Osteoblast (primary cell): ENCODE measurements at regions not wholly inside any gene's neighbourhood (a gene's known extent, or its start where the extent isn't known, plus 50 kb on each side); places are given as distances from the start of the nearest gene placed in this dataset.

Source experiments
- DNase-seq: peaks from one replicate; pipeline ENCODE4 v3.0.0; 2011; ENCODE audit warnings: low spot score, mixed read lengths; ENCODE audit not compliant: insufficient read length; ENCODE audit errors: missing footprints
- H2AFZ ChIP-seq: 2 replicates; pipeline ENCODE4 v1.6.0; 2011; ENCODE audit warnings: mild to moderate bottlenecking, low read length
- H3K27ac ChIP-seq: 2 replicates; pipeline ENCODE4 v1.5.1; 2011; ENCODE audit warnings: mild to moderate bottlenecking, low read depth, low read length, moderate library complexity
- H3K27me3 ChIP-seq: 2 replicates; pipeline ENCODE4 v1.6.0; 2012; ENCODE audit warnings: mild to moderate bottlenecking, control low read depth, inconsistent platforms, low read length, moderate library complexity; ENCODE audit not compliant: insufficient read depth
- H3K36me3 ChIP-seq: 2 replicates; pipeline ENCODE4 v1.5.1; 2011; ENCODE audit warnings: mild to moderate bottlenecking, low read length, control low read depth, moderate library complexity; ENCODE audit not compliant: insufficient read depth
- H3K4me1 ChIP-seq: 2 replicates; pipeline ENCODE4 v1.5.1; 2011; ENCODE audit warnings: mild to moderate bottlenecking, low read length, control low read depth, moderate library complexity; ENCODE audit not compliant: insufficient read depth
- H3K4me2 ChIP-seq: 2 replicates; pipeline ENCODE4 v1.6.0; 2011; ENCODE audit warnings: mild to moderate bottlenecking, low read length; ENCODE audit not compliant: insufficient read depth
- H3K4me3 ChIP-seq: fragments of 200-600 bp; sonication (generic); 3 replicates; pipeline ENCODE4 v1.5.1; 2012; ENCODE audit warnings: mild to moderate bottlenecking, low read length, inconsistent platforms; ENCODE audit not compliant: insufficient read depth
- H3K79me2 ChIP-seq: 2 replicates; pipeline ENCODE4 v1.6.0; 2012; ENCODE audit warnings: mild to moderate bottlenecking, low read length, control low read depth, inconsistent platforms; ENCODE audit not compliant: insufficient read depth
- H3K9me3 ChIP-seq: 2 replicates; pipeline ENCODE4 v1.5.1; 2011; ENCODE audit warnings: low read depth, low read length, control low read depth
- H4K20me1 ChIP-seq: 2 replicates; pipeline ENCODE4 v1.6.0; 2012; ENCODE audit warnings: mild to moderate bottlenecking, low read length, control low read depth; ENCODE audit not compliant: insufficient read depth
- CTCF ChIP-seq: IDR thresholded peaks from 2 replicates; pipeline ENCODE4 v1.5.1; 2011; ENCODE audit warnings: mild to moderate bottlenecking, low read depth, low read length, moderate library complexity; ENCODE audit errors: extremely low read depth

- Histone ChIP-seq H3K9me3 (no peaks in the 10 kb centered on the region), H3K4me2 (no peak overlapping the region), H2AFZ (no peak overlapping the region), H3K27ac (no peak overlapping the region), H3K4me1 (no peaks in the 10 kb centered on the region), H3K79me2 (no peaks in the 10 kb centered on the region), H3K27me3 (no peaks in the 10 kb centered on the region), H3K36me3 (no peaks in the 10 kb centered on the region), H3K4me3 (no peak overlapping the region), H4K20me1 (no peaks in the 10 kb centered on the region)
- DNase-seq, result no peak
- TF ChIP-seq CTCF, result no peak
Measured at GRCh38 chr11:111162305-111162704, 83.2 kb upstream of the POU2AF2 start.

- no peak overlapping the region for H3K27ac ChIP-seq
- no peak for TF ChIP-seq CTCF
- H3K36me3 ChIP-seq, result no peaks in the 10 kb centered on the region
Measured at GRCh38 chr11:111157571-111157970, 88.0 kb upstream of the POU2AF2 start.

GRCh38 chr11:111155021-111155420, 90.5 kb upstream of the POU2AF2 start:
- DNase-seq, result no peak
- H3K27ac ChIP-seq, result no peak overlapping the region
- no peaks in the 10 kb centered on the region for H3K4me1 ChIP-seq
- no peak overlapping the region for H2AFZ ChIP-seq
- H3K4me3 ChIP-seq, result no peak overlapping the region
- H3K9me3 ChIP-seq, result no peaks in the 10 kb centered on the region
- no peaks in the 10 kb centered on the region for H3K36me3 ChIP-seq
- H3K27me3 ChIP-seq, result no peaks in the 10 kb centered on the region
- H4K20me1 ChIP-seq, result no peaks in the 10 kb centered on the region
- no peak overlapping the region for H3K4me2 ChIP-seq
- no peaks in the 10 kb centered on the region for H3K79me2 ChIP-seq
- TF ChIP-seq CTCF, result no peak

More at GRCh38 chr11:111157571-111157970, 88.0 kb upstream of the POU2AF2 start:
- Histone ChIP-seq H3K79me2 (no peaks in the 10 kb centered on the region), H2AFZ (no peak overlapping the region), H3K9me3 (no peaks in the 10 kb centered on the region), H3K4me1 (no peaks in the 10 kb centered on the region), H3K4me2 (no peak overlapping the region), H4K20me1 (no peaks in the 10 kb centered on the region), H3K27me3 (no peaks in the 10 kb centered on the region), H3K4me3 (no peak overlapping the region)
- no peak for DNase-seq

- no peak overlapping the region for H3K4me2 ChIP-seq
Measured at GRCh38 chr11:111153194-111153593, 92.3 kb upstream of the POU2AF2 start.

More at GRCh38 chr11:111153194-111153593, 92.3 kb upstream of the POU2AF2 start:
- no peaks in the 10 kb centered on the region for H3K36me3 ChIP-seq
- TF ChIP-seq CTCF, result no peak
- no peaks in the 10 kb centered on the region for H3K27me3 ChIP-seq
- H3K9me3 ChIP-seq, result no peaks in the 10 kb centered on the region
- no peak for DNase-seq
- H3K27ac ChIP-seq, result no peak overlapping the region
- no peaks in the 10 kb centered on the region for H3K79me2 ChIP-seq
- no peaks in the 10 kb centered on the region for H4K20me1 ChIP-seq
- no peak overlapping the region for H3K4me3 ChIP-seq
- H3K4me1 ChIP-seq, result no peaks in the 10 kb centered on the region
- no peak overlapping the region for H2AFZ ChIP-seq
